ENCODE measurements at regions not wholly inside any gene's neighbourhood (a gene's known extent, or its start where the extent isn't known, plus 50 kb on each side); places are given as distances from the start of the nearest gene placed in this dataset.
A peak's percentile ranks its signal among the peaks of the same experiment; 100 is the strongest.

- no peaks in the 10 kb centered on the region for H3K9me3 ChIP-seq
- no peak overlapping the region for H3K27ac ChIP-seq
- no peak overlapping the region for H3K4me3 ChIP-seq
- no peak for TF ChIP-seq CTCF (IDR thresholded peaks at IDR 0.05)
- TF ChIP-seq POLR2A (IDR thresholded peaks at IDR 0.05): no peak
- no peak for DNase-seq
- intact Hi-C loops (cut with DNase I; ENCODE audit: low total_unique reads): no loop called here
- no peaks in the 10 kb centered on the region for H3K36me3 ChIP-seq (ENCODE audit: low read depth, missing control alignments)
- 95 to 96% methylated on average over 2 of the region's 2 CpGs for WGBS, 2 donors
- H3K4me1 ChIP-seq: no peaks in the 10 kb centered on the region
- H3K27me3 ChIP-seq: no peaks in the 10 kb centered on the region
Observed at GRCh38 chr16:87107201-87107600, 210.0 kb downstream of the C16orf95 start.

- no peak for TF ChIP-seq CTCF (IDR thresholded peaks at IDR 0.05)
- no peak for TF ChIP-seq POLR2A (IDR thresholded peaks at IDR 0.05)
- Histone ChIP-seq H3K36me3 (ENCODE audit: low read depth, missing control alignments) (no peaks in the 10 kb centered on the region), H3K4me1 (no peaks in the 10 kb centered on the region), H3K9me3 (no peaks in the 10 kb centered on the region), H3K27me3 (no peaks in the 10 kb centered on the region), H3K4me3 (no peak overlapping the region), H3K27ac (no peak overlapping the region)
- intact Hi-C loops (cut with DNase I; ENCODE audit: low total_unique reads): no loop called here
- WGBS, 2 donors: 89 to 90% methylated on average over 4 of the region's 4 CpGs
- no peak for DNase-seq
Observed at GRCh38 chr16:87108278-87108677, 208.9 kb downstream of the C16orf95 start.

GRCh38 chr16:87108941-87109340 is 208.3 kb downstream of the C16orf95 start:
- 100% methylated on average over 1 of the region's 1 CpG for WGBS, 2 donors
- TF ChIP-seq CTCF (IDR thresholded peaks at IDR 0.05) (no peak), POLR2A (IDR thresholded peaks at IDR 0.05) (no peak)

GRCh38 chr16:87114832-87115231 is 202.4 kb downstream of the C16orf95 start:
- no peak overlapping the region for H3K4me3 ChIP-seq
- intact Hi-C loops (cut with DNase I; ENCODE audit: low total_unique reads): no loop called here
- no peaks in the 10 kb centered on the region for H3K36me3 ChIP-seq (ENCODE audit: low read depth, missing control alignments)
- H3K27me3 ChIP-seq: no peaks in the 10 kb centered on the region
- no peaks in the 10 kb centered on the region for H3K9me3 ChIP-seq
- 58 to 71% methylated on average over 5 of the region's 5 CpGs for WGBS, 2 donors
- DNase-seq: peak; percentile 45
- no peak overlapping the region for H3K27ac ChIP-seq
- H3K4me1 ChIP-seq: no peaks in the 10 kb centered on the region
- TF ChIP-seq POLR2A (IDR thresholded peaks at IDR 0.05) (no peak), CTCF (IDR thresholded peaks at IDR 0.05) (no peak)

More at GRCh38 chr16:87108941-87109340, 208.3 kb downstream of the C16orf95 start:
- Histone ChIP-seq H3K27ac (no peak overlapping the region), H3K9me3 (no peaks in the 10 kb centered on the region), H3K36me3 (ENCODE audit: low read depth, missing control alignments) (no peaks in the 10 kb centered on the region), H3K27me3 (no peaks in the 10 kb centered on the region), H3K4me3 (no peak overlapping the region), H3K4me1 (no peaks in the 10 kb centered on the region)
- DNase-seq: no peak
- intact Hi-C loops (cut with DNase I; ENCODE audit: low total_unique reads): no loop called here

GRCh38 chr16:87115646-87116045 is 201.5 kb downstream of the C16orf95 start:
- no peak overlapping the region for H3K27ac ChIP-seq
- TF ChIP-seq CTCF (IDR thresholded peaks at IDR 0.05): no peak
- TF ChIP-seq POLR2A (IDR thresholded peaks at IDR 0.05): no peak

More at GRCh38 chr16:87115646-87116045, 201.5 kb downstream of the C16orf95 start:
- H3K9me3 ChIP-seq: no peaks in the 10 kb centered on the region
- no peaks in the 10 kb centered on the region for H3K27me3 ChIP-seq
- no peaks in the 10 kb centered on the region for H3K36me3 ChIP-seq (ENCODE audit: low read depth, missing control alignments)
- no peak overlapping the region for H3K4me3 ChIP-seq
- WGBS, 2 donors: 86 to 91% methylated on average over 6 of the region's 6 CpGs
- H3K4me1 ChIP-seq: no peaks in the 10 kb centered on the region
- intact Hi-C loops (cut with DNase I; ENCODE audit: low total_unique reads): no loop called here
- no peak for DNase-seq
